ENCODE measurements at regions not wholly inside any gene's neighbourhood (a gene's known extent, or its start where the extent isn't known, plus 50 kb on each side); places are given as distances from the start of the nearest gene placed in this dataset.

DNA sequence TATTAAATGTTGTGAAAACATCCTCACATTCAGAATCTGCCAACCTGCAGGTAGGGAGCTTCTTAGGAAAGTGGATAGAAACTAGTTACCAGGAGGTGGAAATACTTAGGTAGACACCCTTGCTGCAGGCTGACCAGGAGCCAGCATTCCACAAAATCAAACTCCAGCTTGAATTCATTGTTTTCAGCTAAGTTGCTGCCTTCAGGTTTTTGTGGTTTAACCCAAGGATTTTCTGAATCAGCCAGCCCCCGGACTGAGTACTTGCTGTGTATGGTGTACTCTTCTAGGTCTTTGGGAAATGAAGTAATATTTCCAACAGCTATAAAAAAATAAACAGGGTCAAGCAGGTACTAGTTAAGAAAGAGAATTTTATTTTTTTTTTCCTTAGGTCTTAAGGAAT, 192.1 kb upstream of the CHST9 start:
- Mint-ChIP-seq H3K36me3 (no peaks in the 10 kb centered on the region), H3K9me3 (peaks cover 15% of the 10 kb centered on the region), H3K4me3 (no peak overlapping the region), H3K27ac (no peak overlapping the region), H3K27me3 (no peaks in the 10 kb centered on the region), H3K4me1 (ENCODE audit: low read depth in 2 of 2) (no peaks in the 10 kb centered on the region)
- no peak for ATAC-seq
- no peak for DNase-seq (ENCODE audit: low spot score)

DNA sequence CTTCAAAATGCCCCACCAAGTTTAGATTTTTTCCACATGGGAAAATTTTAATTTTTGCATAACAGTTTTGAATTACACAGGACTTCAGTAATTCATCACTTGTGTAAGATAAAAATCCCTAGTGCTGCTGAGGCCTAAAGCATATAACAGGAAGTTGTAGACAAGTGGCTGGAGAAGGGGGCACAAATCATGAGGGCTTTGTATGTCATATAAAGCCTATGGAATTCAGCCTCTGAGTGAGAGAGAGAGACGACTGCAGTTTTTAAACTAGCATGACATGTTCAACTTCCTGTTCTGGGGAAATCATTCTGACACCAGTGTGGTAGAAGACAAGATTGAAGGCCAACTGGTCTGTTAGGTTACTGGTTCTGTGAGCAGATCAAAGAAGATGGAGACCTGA, 187.3 kb upstream of the CHST9 start:
- no peak for DNase-seq (ENCODE audit: low spot score)
- Mint-ChIP-seq H3K27ac (no peak overlapping the region), H3K4me1 (ENCODE audit: low read depth in 2 of 2) (no peaks in the 10 kb centered on the region), H3K36me3 (no peaks in the 10 kb centered on the region), H3K27me3 (no peaks in the 10 kb centered on the region), H3K9me3 (peaks cover 14% of the 10 kb centered on the region), H3K4me3 (no peak overlapping the region)
- ATAC-seq = no peak

DNA sequence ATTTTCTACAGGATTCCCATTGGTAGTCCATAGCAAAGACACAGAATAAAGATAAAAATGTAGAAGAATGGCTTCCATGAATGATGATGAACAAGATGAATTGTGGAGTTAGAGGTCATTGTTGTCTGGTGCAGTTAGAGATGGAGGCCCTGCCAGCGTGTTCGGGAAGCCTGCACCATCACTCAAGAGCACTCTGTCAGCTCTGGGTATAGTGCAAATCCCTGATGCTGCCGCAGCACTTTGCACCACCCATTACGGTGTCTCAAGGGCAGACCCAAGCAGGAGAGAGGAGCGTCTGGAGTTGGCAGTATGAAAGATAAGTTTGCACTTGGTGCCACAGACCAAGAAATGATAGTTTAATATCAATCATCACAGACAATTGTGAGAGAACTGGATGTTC, 181.6 kb upstream of the CHST9 start:
- Mint-ChIP-seq H3K4me3 (no peak overlapping the region), H3K27ac (no peak overlapping the region), H3K9me3 (peaks cover 14% of the 10 kb centered on the region), H3K27me3 (no peaks in the 10 kb centered on the region), H3K36me3 (no peaks in the 10 kb centered on the region), H3K4me1 (ENCODE audit: low read depth in 2 of 2) (no peaks in the 10 kb centered on the region)
- no peak for DNase-seq (ENCODE audit: low spot score)
- no peak for ATAC-seq

DNA sequence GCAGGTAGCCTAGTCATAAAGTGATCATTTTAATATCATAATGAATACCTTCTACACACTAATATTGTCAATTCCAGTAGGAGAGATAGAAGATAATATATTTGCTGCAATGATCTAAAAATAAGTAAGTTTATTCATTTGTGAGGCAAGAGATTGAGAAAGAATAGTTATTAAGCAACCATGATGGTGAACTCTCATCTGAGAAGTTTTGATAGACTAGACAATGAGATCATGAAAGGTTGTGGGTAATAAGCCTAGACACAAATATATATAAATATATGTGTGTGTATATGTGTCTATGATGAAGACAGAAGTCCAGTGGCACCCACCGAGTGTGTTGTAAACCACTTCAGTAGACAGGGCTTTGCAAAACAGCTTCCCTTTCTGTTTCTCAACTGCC, 181.0 kb upstream of the CHST9 start:
- H3K9me3 Mint-ChIP-seq = peaks cover 11% of the 10 kb centered on the region

GRCh38 chr18:27363872-27364271, 178.8 kb upstream of the CHST9 start:
- H3K4me3 Mint-ChIP-seq = no peak overlapping the region
- no peak overlapping the region for H3K27ac Mint-ChIP-seq
- DNase-seq (ENCODE audit: low spot score) (no peak), ATAC-seq (no peak)
- no peaks in the 10 kb centered on the region for H3K4me1 Mint-ChIP-seq (ENCODE audit: low read depth in 2 of 2)
- peaks cover 7% of the 10 kb centered on the region for H3K9me3 Mint-ChIP-seq
- no peaks in the 10 kb centered on the region for H3K27me3 Mint-ChIP-seq
- H3K36me3 Mint-ChIP-seq = no peaks in the 10 kb centered on the region

More for the DNA sequence above, 181.0 kb upstream of the CHST9 start:
- H3K27me3 Mint-ChIP-seq = no peaks in the 10 kb centered on the region
- H3K4me1 Mint-ChIP-seq (ENCODE audit: low read depth in 2 of 2) = no peaks in the 10 kb centered on the region
- no peak overlapping the region for H3K27ac Mint-ChIP-seq
- no peak overlapping the region for H3K4me3 Mint-ChIP-seq
- no peak for DNase-seq (ENCODE audit: low spot score)
- no peaks in the 10 kb centered on the region for H3K36me3 Mint-ChIP-seq
- no peak for ATAC-seq

GRCh38 chr18:27361477-27361876, 176.4 kb upstream of the CHST9 start:
- Mint-ChIP-seq H3K27me3 (no peaks in the 10 kb centered on the region), H3K9me3 (peaks cover 9% of the 10 kb centered on the region)
- no peak for ATAC-seq

GRCh38 chr18:27355308-27355707, 170.2 kb upstream of the CHST9 start:
- Mint-ChIP-seq H3K4me3 (no peak overlapping the region), H3K9me3 (peaks cover 19% of the 10 kb centered on the region), H3K27ac (no peak overlapping the region), H3K36me3 (peaks cover 7% of the 10 kb centered on the region), H3K4me1 (ENCODE audit: low read depth in 2 of 2) (no peaks in the 10 kb centered on the region), H3K27me3 (no peaks in the 10 kb centered on the region)
- DNase-seq (ENCODE audit: low spot score) (no peak), ATAC-seq (no peak)

More at GRCh38 chr18:27361477-27361876, 176.4 kb upstream of the CHST9 start:
- DNase-seq (ENCODE audit: low spot score) = no peak
- Mint-ChIP-seq H3K36me3 (no peaks in the 10 kb centered on the region), H3K4me1 (ENCODE audit: low read depth in 2 of 2) (no peaks in the 10 kb centered on the region), H3K4me3 (no peak overlapping the region), H3K27ac (no peak overlapping the region)

GRCh38 chr18:27353273-27353672, 168.2 kb upstream of the CHST9 start:
- ATAC-seq (no peak), DNase-seq (ENCODE audit: low spot score) (no peak)
- Mint-ChIP-seq H3K27ac (no peak overlapping the region), H3K36me3 (peaks cover 7% of the 10 kb centered on the region), H3K27me3 (no peaks in the 10 kb centered on the region), H3K4me1 (ENCODE audit: low read depth in 2 of 2) (no peaks in the 10 kb centered on the region), H3K4me3 (no peak overlapping the region), H3K9me3 (peaks cover 19% of the 10 kb centered on the region)

GRCh38 chr18:27349284-27349882, 164.3 kb upstream of the CHST9 start:
- Mint-ChIP-seq H3K4me3 (no peak overlapping the region), H3K4me1 (ENCODE audit: low read depth in 2 of 2) (no peaks in the 10 kb centered on the region), H3K9me3 (peaks cover 21% of the 10 kb centered on the region), H3K27ac (no peak overlapping the region), H3K27me3 (no peaks in the 10 kb centered on the region), H3K36me3 (peaks cover 13% of the 10 kb centered on the region)
- no peak for DNase-seq (ENCODE audit: low spot score)
- no peak for ATAC-seq

DNA sequence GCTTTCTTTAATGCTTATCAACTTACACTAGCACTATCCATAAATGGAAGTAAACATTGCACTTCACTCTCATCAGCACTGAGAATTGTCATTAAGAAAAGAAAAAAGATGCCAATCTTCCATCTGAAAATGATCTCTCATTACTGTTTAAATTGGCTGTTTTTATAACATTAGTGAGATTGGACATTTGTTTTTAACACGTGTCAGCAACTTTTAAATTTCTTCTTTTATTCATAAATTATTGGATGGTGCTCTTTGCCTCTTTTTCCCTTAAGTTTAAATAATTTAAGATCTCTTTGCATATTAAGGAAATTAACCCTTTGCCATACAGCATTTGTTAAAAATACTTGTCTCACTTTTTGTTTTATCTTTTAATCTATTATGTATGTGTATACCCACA, 146.5 kb upstream of the CHST9 start:
- peaks cover 20% of the 10 kb centered on the region for H3K9me3 Mint-ChIP-seq
- DNase-seq (ENCODE audit: low spot score) = no peak
- ATAC-seq = no peak
- no peaks in the 10 kb centered on the region for H3K4me1 Mint-ChIP-seq (ENCODE audit: low read depth in 2 of 2)
- H3K27ac Mint-ChIP-seq = no peak overlapping the region
- H3K27me3 Mint-ChIP-seq = no peaks in the 10 kb centered on the region
- H3K36me3 Mint-ChIP-seq = peaks cover 4% of the 10 kb centered on the region
- no peak overlapping the region for H3K4me3 Mint-ChIP-seq

DNA sequence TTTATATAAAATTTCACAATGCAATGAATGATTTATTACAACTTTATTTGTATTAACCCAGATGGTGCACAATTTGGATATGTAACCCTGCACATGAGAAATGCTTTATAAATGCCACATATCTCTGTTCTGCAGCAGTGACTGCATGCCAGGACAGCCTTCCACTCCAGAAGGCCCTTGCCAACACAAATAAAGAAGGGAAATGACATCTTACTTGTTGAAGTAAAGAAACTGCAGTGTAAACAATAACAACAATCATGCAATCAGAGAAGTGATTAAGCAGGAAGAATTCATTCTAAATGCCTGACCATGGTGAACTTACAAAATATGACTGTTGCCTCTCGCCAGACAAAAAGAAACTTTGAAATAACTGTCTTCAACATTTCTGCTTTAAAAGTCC, 129.9 kb upstream of the CHST9 start:
- ATAC-seq = no peak
- H3K27me3 Mint-ChIP-seq = no peaks in the 10 kb centered on the region
- no peaks in the 10 kb centered on the region for H3K36me3 Mint-ChIP-seq
- H3K27ac Mint-ChIP-seq = no peak overlapping the region
- H3K9me3 Mint-ChIP-seq = peaks cover 7% of the 10 kb centered on the region
- no peaks in the 10 kb centered on the region for H3K4me1 Mint-ChIP-seq (ENCODE audit: low read depth in 2 of 2)
- H3K4me3 Mint-ChIP-seq = no peak overlapping the region
- DNase-seq (ENCODE audit: low spot score) = no peak

- Mint-ChIP-seq H3K4me3 (no peak overlapping the region), H3K27ac (no peak overlapping the region), H3K36me3 (no peaks in the 10 kb centered on the region), H3K27me3 (no peaks in the 10 kb centered on the region), H3K9me3 (peaks cover 7% of the 10 kb centered on the region), H3K4me1 (ENCODE audit: low read depth in 2 of 2) (no peaks in the 10 kb centered on the region)
- DNase-seq (ENCODE audit: low spot score) (no peak), ATAC-seq (no peak)
These were observed 128.6 kb upstream of the CHST9 start for GRCh38 chr18:27313678-27314077.

GRCh38 chr18:27312853-27313252, 127.7 kb upstream of the CHST9 start:
- Mint-ChIP-seq H3K4me1 (ENCODE audit: low read depth in 2 of 2) (no peaks in the 10 kb centered on the region), H3K27ac (no peak overlapping the region), H3K27me3 (no peaks in the 10 kb centered on the region), H3K9me3 (peaks cover 7% of the 10 kb centered on the region), H3K4me3 (no peak overlapping the region), H3K36me3 (no peaks in the 10 kb centered on the region)
- no peak for ATAC-seq
- DNase-seq (ENCODE audit: low spot score) = no peak

- DNase-seq (ENCODE audit: low spot score) = no peak
- Mint-ChIP-seq H3K4me3 (no peak overlapping the region), H3K27me3 (no peaks in the 10 kb centered on the region), H3K36me3 (no peaks in the 10 kb centered on the region), H3K27ac (no peak overlapping the region), H3K4me1 (ENCODE audit: low read depth in 2 of 2) (no peaks in the 10 kb centered on the region), H3K9me3 (peaks cover 7% of the 10 kb centered on the region)
- no peak for ATAC-seq
These were observed 127.0 kb upstream of the CHST9 start for GRCh38 chr18:27312153-27312552.

- no peak overlapping the region for H3K27ac Mint-ChIP-seq
- H3K9me3 Mint-ChIP-seq = peaks cover 11% of the 10 kb centered on the region
- no peaks in the 10 kb centered on the region for H3K36me3 Mint-ChIP-seq
- H3K27me3 Mint-ChIP-seq = no peaks in the 10 kb centered on the region
- no peak overlapping the region for H3K4me3 Mint-ChIP-seq
- H3K4me1 Mint-ChIP-seq (ENCODE audit: low read depth in 2 of 2) = no peaks in the 10 kb centered on the region
- ATAC-seq (no peak), DNase-seq (ENCODE audit: low spot score) (no peak)
These were observed 126.0 kb upstream of the CHST9 start for GRCh38 chr18:27311114-27311513.
